Neural cell (in vitro differentiated cells): ENCODE measurements at regions not wholly inside any gene's neighbourhood (a gene's known extent, or its start where the extent isn't known, plus 50 kb on each side); places are given as distances from the start of the nearest gene placed in this dataset.

ENCODE experiments used
- CTCF ChIP-seq: fragments of 450-650 bp; IDR thresholded peaks from 2 replicates; pipeline ENCODE4 v1.5.1; 2014; ENCODE audit warnings: antibody characterized with exemption, mild to moderate bottlenecking, moderate library complexity; ENCODE audit not compliant: poor library complexity, severe bottlenecking
- EP300 ChIP-seq: fragments of 450-650 bp; conservative IDR thresholded peaks from 2 replicates; pipeline ENCODE4 v1.6.1; 2014; ENCODE audit warnings: antibody characterized with exemption, mild to moderate bottlenecking, moderate library complexity; ENCODE audit not compliant: poor library complexity, severe bottlenecking
- EZH2 ChIP-seq: fragments of 200-600, 300-800 bp; shearing (Covaris generic), sonication (generic); IDR thresholded peaks from 2 replicates; pipeline ENCODE4 v1.6.1; 2014; ENCODE audit warnings: antibody characterized with exemption, low read length, borderline replicate concordance, mild to moderate bottlenecking; ENCODE audit not compliant: insufficient read depth, poor library complexity, severe bottlenecking
- POLR2AphosphoS5 ChIP-seq: IDR thresholded peaks from 2 replicates; pipeline ENCODE4 v1.6.1; 2012
- RAD21 ChIP-seq: fragments of 450-650 bp; conservative IDR thresholded peaks from 2 replicates; pipeline ENCODE4 v1.6.1; 2014; ENCODE audit warnings: antibody characterized with exemption, mild to moderate bottlenecking, moderate library complexity
- REST ChIP-seq: IDR thresholded peaks from 2 replicates; pipeline ENCODE4 v1.6.1; 2012; ENCODE audit warnings: borderline replicate concordance

- TF ChIP-seq POLR2AphosphoS5, result no peak
- no peak for TF ChIP-seq CTCF
- no peak for TF ChIP-seq EZH2
- TF ChIP-seq RAD21, result no peak
- no peak for TF ChIP-seq REST
- TF ChIP-seq EP300, result no peak
Observed at GRCh38 chr7:31263338-31263737, 77.2 kb downstream of the NEUROD6 start.
